ENCODE measurements at regions not wholly inside any gene's neighbourhood (a gene's known extent, or its start where the extent isn't known, plus 50 kb on each side); places are given as distances from the start of the nearest gene placed in this dataset.

DNA sequence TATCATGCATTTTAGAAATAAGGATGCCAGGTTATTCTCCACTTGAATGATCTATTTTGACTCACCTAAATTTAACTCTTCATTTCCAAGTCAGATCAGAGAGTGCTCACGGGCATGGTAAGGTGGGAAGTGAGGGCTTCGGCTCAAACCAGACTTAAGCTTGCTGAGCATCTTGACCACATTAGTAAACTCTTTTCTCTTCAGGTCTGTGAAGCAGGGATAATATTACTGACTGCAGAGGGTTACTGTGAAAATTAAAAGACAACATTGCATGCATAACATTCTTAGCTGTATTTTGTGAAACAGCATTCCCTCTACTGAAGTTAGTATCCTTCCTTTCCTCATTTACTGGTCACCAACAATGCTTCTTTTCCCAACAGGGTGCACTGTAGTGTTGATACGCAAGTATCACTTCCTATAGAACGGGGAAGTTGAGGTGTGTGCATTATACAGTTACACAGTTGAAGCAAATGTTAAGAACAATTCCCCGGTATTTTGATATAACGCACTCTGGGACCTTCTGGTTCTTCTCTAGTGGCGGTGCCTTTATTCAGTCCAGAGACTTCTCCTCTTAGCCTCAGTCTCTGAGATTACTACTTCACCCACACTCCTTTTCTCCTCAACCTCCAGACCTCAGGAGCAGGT is 74.1 kb upstream of the MNS1 start:
- intact Hi-C loops (cut with DNase I), result no loop called here
- Histone ChIP-seq H3K9me3 (peaks cover 0 to 2% (median 0%) of the 10 kb centered on the region in 11 donors), H3K27me3 (peaks cover 0 to 3% (median 0%) of the 10 kb centered on the region in 7 donors), H3K4me3 (no peak overlapping the region), H3K36me3 (no peaks in the 10 kb centered on the region), H3K4me1 (no peaks in the 10 kb centered on the region), H3K27ac (no peak overlapping the region)
- WGBS, 2 donors, result 91 to 92% methylated on average over 7 of the region's 7 CpGs
- TF ChIP-seq CTCF (IDR thresholded peaks at IDR 0.05), result no peak
- no peak for ATAC-seq
- no peak for DNase-seq

DNA sequence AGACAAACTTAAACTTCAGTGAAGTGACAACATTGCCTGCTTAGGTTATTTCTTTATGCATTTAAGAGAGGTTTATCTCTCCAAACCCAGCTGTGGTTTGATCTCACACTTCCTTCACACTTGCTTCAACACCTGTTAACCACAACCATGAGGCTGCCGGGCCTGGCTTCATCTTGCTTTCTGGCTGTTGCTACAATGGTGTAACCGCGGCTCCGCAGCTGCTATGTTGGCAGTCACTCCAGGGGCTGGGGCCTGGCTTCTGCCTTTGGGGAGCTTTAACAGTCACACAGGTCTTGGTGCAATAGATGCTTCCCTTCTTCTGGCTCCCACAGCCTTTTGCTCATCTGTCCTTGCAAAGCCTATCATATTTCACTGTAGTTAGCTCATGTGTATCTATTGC is 72.9 kb upstream of the MNS1 start:
- Histone ChIP-seq H3K27me3 (peaks cover 0 to 3% (median 0%) of the 10 kb centered on the region in 7 donors), H3K4me3 (no peak overlapping the region), H3K9me3 (no peaks in the 10 kb centered on the region), H3K4me1 (no peaks in the 10 kb centered on the region), H3K27ac (no peak overlapping the region), H3K36me3 (no peaks in the 10 kb centered on the region)
- intact Hi-C loops (cut with DNase I), result no loop called here
- no peak for ATAC-seq
- WGBS, 2 donors, result 44 to 49% methylated on average over 4 of the region's 4 CpGs
- TF ChIP-seq CTCF (IDR thresholded peaks at IDR 0.05), result no peak
- no peak for DNase-seq

DNA sequence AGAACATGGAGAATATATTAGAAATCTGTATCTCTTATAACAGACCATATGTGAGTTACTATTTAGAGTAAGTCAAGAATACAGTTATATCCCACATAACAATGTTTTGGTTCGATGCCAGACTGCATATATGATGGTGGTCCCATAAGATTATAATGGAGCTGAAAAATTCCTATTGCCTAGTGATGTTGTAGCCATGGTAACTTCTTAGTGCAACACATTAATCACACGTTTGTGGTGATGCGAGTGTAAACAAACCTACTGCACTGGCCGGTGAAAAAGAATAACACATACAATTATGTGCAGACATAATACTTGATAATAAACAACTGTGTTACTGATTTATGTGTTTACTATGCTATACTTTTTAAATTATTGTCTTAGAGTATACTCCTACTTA is 69.8 kb upstream of the MNS1 start:
- WGBS, 2 donors, result 83 to 92% methylated on average over 4 of the region's 4 CpGs
- H3K9me3 ChIP-seq, result no peaks in the 10 kb centered on the region
- H3K36me3 ChIP-seq, result no peaks in the 10 kb centered on the region
- H3K27ac ChIP-seq, result no peak overlapping the region
- H3K27me3 ChIP-seq, result peaks cover 0 to 3% (median 0%) of the 10 kb centered on the region in 7 donors
- intact Hi-C loops (cut with DNase I), result no loop called here
- ATAC-seq, result no peak
- H3K4me3 ChIP-seq, result no peak overlapping the region
- no peaks in the 10 kb centered on the region for H3K4me1 ChIP-seq
- no peak for DNase-seq
- no peak for TF ChIP-seq CTCF (IDR thresholded peaks at IDR 0.05)

GRCh38 chr15:56533731-56534403 is 68.9 kb upstream of the MNS1 start:
- no peaks in the 10 kb centered on the region for H3K36me3 ChIP-seq
- no peak for DNase-seq
- intact Hi-C loops (cut with DNase I), result no loop called here
- H3K27me3 ChIP-seq, result no peaks in the 10 kb centered on the region
- no peak overlapping the region for H3K4me3 ChIP-seq
- 52 to 63% methylated on average over 2 of the region's 2 CpGs for WGBS, 2 donors
- no peaks in the 10 kb centered on the region for H3K4me1 ChIP-seq
- no peaks in the 10 kb centered on the region for H3K9me3 ChIP-seq
- no peak overlapping the region for H3K27ac ChIP-seq
- no peak for TF ChIP-seq CTCF (IDR thresholded peaks at IDR 0.05)
- no peak for ATAC-seq

All from heart right ventricle (tissue), 16 donors.